HG03432 (cell line): ENCODE measurements at regions not wholly inside any gene's neighbourhood (a gene's known extent, or its start where the extent isn't known, plus 50 kb on each side); places are given as distances from the start of the nearest gene placed in this dataset.

ENCODE experiments used
- ATAC-seq: cut with Tn5 transposase; IDR thresholded peaks from one replicate; pipeline ENCODE4 v1.9.1; 2021; ENCODE audit warnings: mild to moderate bottlenecking, moderate library complexity; ENCODE audit not compliant: unreplicated experiment

DNA sequence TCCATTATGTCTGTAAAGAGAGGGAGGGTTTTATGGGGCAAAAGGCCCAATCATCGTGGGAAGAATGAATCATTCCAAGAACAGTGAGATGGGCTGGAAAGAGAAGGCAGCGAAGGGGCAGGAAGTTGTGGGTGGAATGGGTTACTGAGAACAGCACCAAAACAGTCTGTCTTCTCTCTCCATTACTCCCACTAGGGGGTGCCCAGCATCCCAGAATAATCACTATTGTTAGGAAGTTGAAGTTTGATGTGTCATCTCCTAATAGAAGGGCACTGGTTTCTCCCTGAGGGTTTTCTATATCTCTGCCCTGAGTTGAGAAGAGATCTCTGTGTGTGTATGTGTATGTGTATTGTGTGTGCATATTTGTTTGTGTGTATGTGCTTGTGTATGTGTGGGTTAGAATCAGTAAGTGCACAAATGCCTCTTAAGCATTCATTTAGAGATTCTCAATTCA lies 76.6 kb upstream of the MAP4K3 start:
- peak; percentile 97 for ATAC-seq

DNA sequence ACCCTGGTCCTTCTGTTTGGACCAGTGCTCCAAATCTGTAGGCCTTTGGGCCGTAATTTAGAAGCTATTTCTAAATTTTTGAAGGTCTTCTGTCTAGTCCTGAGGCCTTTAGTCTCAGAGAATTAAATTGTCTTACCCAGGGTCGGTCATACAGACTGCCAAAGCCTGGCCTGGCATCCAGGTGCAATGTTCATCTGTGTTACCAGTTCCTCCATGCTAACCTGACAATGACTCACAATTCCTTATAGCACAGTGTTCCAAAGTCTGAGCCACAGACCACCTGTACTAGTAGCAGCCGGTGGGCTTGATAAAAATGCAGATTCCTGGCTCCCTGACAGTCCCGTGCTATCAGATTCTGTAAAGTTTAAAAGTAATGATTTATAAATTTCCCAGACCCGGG lies 77.7 kb upstream of the MAP4K3 start:
- ATAC-seq, result no peak

DNA sequence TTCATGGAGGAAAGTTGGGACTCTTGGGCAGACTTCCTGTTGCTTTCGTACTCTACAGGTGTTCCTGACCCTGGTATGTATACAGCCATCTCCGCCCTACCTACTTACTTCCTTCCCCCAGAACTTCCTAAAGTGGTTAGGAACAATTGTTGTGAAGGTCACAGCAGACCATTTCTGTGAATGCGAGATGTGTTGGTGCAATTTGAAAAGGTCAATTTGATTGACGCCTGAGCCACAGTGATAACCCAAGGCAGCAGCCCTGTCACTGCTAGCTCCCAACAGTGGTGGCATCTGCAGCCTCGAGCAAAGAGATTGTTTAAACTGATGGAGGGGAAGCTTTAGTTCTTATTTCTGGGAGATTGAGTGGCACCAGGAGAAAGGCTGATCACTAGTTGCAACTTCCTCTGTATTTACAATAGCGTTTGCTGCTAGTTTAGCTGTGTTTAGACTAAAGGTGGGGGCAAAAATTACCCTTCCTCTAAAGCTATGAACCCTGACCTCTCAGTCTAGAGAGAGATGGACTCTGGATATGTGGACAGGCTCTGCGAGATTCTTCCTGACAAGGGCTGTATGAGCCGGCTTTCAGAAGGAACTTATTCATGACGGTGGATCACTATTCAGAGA lies 78.3 kb upstream of the MAP4K3 start:
- no peak for ATAC-seq

DNA sequence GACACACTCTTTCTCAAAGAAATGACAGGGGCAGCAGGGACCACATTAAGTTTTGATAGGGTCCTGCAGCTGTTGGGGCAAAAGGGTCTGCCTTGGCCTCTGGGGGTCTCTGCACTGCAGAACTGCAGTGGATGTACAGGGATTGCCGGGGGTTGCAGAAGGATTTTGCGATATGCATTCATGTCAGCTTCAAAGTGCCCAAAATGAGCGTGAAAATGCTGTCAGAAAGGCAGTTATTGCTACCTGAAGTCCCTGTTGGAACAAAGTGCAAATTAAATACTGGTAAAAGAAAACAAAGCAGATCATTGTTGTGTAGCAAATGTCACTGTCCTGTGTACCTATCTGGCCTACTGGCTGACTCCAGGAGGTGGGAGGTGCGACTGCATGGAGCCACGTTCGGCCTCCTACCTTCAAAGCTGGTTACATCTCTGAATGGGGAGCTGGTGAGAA lies 78.8 kb upstream of the MAP4K3 start:
- no peak for ATAC-seq

DNA sequence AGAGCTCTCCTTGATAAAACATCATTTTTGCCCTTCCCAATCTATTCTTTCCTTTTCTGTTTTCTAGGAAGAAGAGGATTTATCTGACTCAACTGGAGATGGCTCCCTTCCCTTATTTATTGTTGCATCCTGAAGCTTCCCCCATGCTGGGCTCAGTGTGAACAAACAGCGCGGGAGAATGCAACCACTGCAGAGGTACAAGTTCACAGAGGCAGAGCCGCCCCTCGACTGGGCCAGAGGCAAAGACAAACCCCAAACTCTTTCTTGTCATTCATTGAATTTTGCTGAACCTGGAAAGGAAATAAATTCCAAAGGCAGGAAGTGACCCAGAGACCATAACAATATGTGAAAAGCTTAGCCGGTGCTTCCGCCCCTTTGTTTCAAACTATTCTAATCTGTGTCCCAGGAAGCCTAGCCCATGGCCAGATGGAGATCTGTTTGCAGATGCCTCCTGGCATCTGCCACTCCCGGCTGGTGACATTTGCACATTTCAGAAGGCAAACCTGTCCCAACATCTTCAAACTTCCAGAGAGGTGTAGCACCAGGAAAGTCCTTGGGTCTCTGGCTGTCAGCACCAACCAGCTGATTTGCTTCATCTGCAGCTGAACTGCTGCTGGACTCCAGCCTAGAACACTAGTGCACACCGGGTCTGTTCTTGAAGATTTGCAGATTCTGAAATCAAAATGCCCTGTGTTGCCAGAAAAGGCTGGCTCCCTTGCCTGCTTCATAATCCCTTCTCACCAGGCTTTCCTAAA lies 79.4 kb upstream of the MAP4K3 start:
- no peak for ATAC-seq

DNA sequence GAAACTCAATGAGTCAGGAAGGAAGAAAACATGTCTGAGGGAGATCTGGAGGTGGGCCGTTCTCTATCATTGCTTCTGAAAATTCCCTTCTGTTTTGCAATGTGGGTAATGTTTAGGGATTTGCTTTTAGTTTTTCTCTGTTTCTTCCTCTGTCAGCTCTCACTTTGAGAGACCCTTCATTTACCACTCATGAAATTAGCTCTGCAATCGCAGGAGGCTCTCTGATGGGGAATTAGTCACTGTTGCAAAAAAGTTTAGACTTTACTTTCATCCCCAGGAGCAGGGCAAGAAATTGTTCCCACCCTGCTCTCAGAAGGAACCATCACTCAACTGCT lies 80.0 kb upstream of the MAP4K3 start:
- ATAC-seq, result no peak

DNA sequence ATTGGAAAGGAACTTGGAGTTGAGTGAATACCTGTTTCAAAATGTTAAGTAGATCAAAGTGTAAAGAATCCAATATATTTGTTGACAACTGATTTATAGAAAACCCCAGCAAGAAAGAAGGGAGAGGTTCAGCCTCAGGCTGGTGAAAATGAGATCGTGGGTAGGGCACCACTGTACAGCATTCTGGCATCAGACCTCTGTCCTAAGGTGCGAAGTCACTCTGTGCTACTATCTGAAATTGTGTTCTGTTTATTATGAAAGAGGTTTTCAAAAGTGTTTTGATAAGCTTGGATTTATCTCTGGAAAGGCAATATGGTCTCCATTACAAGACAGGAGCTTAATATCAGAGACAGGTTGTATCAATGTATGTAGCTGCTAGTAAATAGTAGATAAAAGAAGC lies 80.5 kb upstream of the MAP4K3 start:
- ATAC-seq, result no peak

DNA sequence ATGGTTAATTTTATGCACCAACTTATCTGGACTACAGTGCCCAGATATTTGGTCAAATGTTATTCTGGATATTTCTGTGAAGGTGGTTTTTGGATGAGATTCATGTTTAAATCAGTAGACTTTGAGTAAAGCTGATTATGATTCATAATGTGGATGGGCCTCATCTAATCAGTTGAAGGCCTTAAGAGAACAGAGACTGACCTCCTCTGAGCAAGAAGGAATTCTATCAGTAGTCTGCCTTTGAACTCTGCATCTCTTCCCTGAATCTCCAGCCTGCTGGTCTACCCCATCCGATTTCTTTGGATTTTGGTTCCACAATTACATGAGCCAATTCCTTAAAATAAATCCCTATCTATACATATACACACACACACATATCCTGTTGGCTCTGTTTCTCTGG lies 82.8 kb upstream of the MAP4K3 start:
- no peak for ATAC-seq

DNA sequence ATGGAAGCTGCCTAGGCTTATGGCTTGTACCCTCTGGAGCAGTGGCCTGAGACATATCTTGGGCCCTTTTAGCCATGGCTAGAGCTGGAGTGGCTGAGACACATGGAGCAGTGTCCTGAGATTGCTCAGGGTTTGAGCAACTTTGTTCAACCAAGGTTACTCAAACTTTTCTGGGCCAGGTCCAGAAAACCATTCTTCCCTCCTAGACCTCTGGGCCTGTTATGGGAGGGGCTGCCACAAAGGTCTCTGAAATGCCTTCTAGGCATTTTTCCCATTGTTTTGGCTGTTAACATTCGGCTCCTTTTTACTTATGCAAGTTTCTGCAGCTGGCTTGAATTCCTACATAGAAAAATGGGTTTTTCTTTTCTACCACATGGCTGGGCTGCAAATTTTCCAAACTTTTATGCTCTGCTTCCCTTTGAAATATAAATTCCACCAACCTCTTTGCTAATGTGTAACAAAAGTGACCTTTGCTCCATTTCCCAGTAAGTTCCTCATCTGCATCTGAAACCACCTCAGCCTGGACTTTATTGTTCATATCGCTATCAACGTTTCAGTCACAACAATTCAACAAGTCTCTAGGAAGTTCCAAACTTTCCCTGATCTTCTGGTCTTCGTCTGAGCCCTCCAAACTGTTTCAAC lies 84.9 kb upstream of the MAP4K3 start:
- ATAC-seq, result no peak

DNA sequence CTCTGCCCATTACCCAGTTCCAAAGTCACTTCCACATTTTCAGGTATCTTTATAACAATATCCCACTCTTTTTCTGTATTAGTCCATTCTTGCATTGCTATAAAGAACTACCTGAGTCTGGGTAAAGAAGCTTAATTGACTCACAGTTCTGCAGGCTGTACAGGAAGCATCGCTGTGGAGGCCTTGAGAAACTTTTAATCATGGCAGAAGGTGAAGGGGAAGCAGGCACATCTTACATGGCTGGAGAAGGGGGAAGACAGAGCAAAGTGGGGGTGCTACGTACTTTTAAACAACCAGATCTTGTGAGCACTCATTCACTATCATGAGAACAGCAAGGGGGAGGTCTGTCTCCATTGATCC lies 85.4 kb upstream of the MAP4K3 start:
- no peak for ATAC-seq

DNA sequence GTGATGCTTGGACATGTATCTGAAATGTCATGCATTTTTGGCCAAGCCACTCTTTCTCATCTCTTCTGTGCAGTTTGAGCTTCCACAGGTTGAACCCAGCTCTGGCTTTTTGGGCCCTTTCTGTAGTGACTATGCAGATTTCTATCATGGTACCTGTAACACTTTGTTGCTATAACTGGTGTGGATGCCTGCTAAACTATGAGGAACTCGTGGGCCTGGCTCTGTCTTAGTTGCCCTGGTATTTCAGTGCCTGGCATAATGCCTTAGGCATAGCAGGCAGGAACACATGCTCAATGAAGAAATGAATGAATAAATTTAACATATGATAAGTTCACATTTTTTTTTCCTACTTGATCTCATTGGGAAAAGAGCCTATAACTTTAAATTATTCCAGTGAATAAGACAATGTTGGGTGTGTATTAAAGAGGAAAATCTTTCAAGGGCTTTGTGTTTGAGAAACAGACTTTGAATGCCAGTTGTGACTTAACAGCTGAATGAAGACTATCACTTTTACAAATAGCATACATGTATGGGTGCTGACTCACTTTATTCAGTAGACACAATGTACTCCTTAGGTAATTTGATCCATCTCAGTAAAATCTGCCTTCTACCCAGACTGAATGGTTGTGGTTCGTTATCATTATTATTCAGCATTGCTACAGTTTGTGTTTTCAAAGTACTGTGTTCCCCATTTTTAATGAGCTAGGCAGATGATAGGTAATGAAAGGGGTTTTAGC lies 86.4 kb upstream of the MAP4K3 start:
- no peak for ATAC-seq

DNA sequence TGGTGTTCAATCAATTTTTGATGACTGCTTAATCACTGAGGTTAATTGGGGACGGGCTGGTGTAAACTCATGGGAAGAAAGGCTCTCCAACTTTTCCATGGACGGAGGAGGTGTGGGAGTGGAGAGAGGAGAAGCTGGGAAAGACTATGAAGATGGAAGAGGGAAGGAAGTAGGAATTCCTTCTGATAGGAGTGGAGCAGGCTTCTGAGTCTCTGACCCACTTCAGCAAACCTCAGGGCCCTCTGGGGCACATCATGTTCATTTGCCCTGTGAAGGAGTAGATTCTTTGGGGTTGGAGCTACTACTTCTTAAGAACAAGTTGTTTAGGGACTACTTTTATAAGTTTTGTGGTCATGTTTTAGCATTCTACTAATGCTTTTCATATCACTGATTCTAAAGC lies 87.0 kb upstream of the MAP4K3 start:
- no peak for ATAC-seq

DNA sequence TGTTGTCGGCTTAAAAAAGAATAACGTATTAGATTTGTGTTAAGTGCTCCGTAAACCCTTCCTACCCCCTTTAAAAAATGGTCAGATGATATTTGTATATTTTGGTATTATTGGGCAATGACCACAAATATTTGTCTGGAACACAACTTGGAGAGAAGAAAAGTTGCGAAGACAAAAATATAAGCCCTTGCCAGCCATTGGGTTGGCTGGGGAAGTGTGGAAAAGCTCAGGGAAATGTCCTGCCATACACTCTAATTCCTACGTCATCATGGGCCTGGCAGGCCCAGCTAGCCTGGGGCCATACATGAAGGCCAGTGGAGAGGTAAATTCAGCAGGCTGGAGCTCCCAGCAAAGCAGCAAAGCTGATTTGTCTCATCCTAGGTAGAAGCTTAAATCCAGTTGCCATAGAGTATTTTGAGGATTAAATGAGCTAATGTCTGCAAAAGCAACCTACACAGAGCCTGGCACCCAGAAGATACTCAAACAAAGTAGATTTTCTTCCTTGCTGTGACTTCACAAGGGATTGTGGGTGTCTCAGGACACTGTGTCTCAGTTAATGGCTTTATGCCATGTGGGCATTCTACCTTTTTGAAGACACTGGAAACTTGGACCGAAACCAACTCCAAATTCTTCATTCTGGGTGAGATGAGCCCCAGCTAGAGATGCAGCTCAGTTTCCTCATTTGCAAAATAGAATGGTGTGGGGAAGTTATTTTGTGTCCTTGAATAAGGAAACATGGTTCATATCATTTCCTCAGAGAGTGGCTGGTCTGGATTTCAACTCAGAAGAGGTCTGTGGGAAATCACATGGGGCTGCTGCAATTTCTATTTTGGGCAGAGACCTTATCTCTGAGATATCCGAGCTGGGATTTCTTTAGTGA lies 87.9 kb upstream of the MAP4K3 start:
- ATAC-seq, result no peak

DNA sequence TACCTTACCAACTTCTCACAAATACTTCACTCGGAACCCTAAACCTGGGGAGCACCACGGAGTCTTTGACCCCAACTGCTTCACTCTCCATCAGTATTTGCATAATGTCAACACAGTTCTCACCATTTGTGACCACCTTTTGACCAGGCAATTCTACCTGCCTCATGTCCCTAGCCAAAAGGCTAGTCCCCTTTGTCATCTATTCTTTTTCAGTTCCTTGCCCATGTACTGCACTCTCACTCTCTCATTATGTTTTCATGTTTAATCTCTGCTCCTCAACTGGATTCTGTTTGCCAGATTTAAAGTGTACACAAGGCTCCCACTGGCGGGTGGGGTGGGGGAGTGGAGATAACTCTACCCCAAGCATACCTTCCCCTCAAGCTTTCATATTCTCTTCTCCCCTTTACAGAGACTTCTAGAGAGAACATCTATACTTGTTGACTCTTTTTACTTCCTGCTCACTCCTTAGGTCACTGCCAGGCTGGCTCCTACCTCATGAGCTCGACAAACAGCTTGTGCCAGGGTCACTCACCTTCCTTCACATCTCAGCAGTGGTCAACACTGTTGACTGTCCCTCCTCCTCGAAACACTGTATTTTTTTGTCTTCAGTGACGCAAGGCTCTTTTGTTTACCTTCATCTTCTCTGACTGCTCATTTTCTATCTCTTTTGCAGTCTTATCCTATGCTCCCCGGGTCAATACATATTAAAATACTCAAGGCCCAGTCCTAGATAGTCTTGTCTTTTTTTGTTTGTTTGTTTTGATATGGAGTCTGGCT lies 88.7 kb upstream of the MAP4K3 start:
- ATAC-seq, result no peak

DNA sequence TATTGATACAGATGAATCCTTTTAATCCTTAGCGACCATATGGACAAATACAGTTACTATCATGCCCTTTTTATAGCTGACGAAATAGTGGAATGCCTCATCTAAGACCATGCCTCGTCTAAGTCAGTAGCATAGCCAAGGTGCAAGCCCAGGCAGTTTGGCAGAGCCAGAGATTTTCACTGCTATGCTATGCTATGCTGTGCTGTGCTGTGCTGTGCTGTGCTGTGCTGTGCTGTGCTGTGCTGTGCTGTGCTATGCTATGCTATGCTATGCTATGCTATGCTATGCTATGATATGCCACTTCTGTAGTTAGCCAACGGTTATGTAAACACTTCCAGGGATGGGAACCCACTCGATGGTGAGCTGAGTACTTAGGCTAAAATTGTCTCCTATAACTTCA lies 91.6 kb upstream of the MAP4K3 start:
- ATAC-seq, result no peak

DNA sequence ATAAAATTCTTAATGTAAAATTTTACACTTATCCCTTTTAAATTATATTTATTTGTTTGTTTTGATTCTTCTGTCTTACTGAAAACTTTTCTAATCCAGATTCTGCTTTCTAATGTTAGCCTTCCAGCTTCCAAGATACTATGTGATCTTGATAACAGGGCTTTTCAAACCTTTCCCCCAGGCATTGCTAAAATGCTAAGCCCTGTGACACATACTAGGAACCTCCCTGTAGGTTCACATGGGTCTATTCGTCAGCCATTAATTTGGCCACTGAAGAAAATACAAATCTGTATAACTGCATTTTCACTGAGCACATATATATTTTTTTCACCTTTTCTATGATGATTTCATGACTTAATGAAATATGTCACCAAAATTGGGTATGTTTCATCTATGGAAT lies 92.8 kb upstream of the MAP4K3 start:
- no peak for ATAC-seq

DNA sequence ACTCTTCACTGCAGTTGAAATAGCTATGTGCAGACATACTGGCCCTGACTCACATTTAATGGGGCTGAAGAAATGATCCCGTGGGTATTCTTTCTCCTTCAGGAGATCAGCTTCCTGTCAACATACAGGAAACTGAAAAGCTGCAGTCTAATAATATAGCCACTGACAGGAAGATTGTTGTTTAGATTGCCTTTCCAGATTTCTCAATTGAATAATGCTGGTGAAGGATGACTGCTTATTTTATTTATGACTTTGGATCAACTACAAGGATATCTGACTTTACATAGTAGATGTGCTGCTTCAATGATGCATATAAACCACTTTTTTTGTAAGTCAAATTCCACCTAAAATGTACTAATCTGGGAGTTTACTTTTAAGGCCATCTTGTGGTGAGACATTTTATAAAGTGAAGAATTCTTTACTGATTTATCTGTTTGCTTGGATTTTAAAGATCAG lies 93.4 kb upstream of the MAP4K3 start:
- ATAC-seq, result no peak

DNA sequence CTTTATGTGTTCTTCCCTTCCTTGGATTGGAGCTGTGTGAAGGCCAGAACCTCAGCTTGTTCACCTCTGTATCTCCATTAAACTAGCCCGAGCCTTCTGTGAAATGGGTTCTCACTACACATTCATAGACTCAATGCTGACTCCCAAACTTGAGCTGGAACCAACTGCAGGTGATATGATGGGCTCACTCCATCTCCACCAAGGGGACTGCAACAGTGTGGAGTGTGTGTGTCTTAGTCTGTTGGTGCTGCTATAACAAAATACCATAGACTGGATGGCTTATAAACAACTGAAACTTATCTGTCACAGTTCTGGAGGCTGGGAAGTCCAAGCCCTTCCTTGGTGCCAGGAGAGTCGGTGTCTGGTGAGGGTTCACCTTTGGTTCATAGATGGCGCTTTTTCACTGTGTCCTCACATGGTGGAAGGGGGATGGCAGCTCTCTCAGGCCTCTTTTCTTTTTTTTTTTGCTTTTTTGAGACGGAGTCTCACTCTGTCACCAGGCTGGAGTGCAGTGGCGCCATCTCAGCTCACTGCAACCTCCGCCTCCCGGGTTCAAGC lies 94.2 kb upstream of the MAP4K3 start:
- no peak for ATAC-seq

DNA sequence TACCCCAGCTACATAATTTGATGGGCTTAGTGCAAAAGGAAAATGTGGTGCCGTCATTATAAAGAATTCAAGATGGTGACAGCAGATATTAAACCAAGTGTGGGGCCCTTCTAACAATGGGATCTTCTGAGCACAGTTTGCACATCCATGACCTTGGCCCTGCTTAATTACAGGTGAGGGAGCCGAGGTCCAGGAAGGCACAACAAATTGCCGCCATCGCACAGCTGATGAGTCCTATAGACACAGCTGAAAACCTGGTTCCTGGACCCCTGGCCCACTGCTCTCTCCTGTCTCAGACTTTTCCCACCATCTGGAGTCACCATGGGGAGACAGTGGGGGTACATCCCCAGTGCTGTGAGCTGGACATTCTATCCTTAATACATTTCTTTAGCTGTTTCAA lies 95.8 kb upstream of the MAP4K3 start:
- no peak for ATAC-seq
